GM12875 (cell line): ENCODE measurements at regions not wholly inside any gene's neighbourhood (a gene's known extent, or its start where the extent isn't known, plus 50 kb on each side); places are given as distances from the start of the nearest gene placed in this dataset.

Experiments used
- H3K4me3 ChIP-seq: one replicate; pipeline ENCODE4 v1.5.1; 2011; ENCODE audit warnings: low read depth, low read length, control low read depth
- TF ChIP-seq, protein P1 (sequence below): IDR thresholded peaks from 2 replicates; pipeline ENCODE4 v1.5.1; 2011; ENCODE audit warnings: low read depth, mild to moderate bottlenecking, control low read depth, inconsistent platforms, low read length, moderate library complexity, borderline replicate concordance; ENCODE audit not compliant: insufficient read depth

DNA sequence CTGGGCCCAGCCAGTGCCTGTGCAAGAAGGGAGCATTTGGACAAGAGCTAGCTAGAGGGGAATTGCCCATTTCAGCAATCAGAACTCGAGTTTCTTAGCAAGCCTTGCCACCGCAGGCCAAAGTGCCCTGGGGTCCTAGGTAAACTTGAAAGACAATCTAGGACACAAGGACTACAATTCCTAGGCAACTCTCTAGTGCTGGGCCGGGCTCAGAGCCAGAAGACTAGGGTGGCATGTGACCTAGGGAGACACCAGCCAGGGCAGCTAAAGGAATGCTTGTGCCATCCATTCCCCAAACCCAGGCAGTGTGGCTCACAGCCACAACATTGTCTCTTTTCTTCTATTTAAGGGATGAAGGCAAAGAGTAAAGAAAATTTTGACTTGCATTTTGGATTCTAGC, 205.0 kb downstream of the BMP4 start:
- TF ChIP-seq, protein P1, sequence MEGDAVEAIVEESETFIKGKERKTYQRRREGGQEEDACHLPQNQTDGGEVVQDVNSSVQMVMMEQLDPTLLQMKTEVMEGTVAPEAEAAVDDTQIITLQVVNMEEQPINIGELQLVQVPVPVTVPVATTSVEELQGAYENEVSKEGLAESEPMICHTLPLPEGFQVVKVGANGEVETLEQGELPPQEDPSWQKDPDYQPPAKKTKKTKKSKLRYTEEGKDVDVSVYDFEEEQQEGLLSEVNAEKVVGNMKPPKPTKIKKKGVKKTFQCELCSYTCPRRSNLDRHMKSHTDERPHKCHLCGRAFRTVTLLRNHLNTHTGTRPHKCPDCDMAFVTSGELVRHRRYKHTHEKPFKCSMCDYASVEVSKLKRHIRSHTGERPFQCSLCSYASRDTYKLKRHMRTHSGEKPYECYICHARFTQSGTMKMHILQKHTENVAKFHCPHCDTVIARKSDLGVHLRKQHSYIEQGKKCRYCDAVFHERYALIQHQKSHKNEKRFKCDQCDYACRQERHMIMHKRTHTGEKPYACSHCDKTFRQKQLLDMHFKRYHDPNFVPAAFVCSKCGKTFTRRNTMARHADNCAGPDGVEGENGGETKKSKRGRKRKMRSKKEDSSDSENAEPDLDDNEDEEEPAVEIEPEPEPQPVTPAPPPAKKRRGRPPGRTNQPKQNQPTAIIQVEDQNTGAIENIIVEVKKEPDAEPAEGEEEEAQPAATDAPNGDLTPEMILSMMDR = no peak
- H3K4me3 ChIP-seq = no peak overlapping the region

DNA sequence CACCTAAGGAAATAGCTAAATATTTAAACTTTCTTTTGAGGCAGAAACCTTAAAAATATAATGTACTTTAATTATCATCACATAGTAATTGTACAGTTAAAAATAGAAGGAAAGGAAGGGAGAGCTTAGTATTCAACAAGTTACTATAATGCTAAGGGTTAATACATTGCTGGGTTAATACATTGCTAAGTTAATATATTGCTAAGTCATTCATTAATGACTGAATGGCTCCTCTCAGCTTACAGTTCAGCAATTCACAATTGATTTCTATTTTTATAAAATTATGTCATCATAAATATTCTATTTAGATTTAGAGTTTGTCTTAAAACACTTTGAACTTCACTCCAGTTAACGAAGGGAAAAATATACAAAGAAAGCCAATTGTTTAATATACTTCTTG, 207.9 kb downstream of the BMP4 start:
- H3K4me3 ChIP-seq = no peak overlapping the region
- TF ChIP-seq, protein P1 = no peak

DNA sequence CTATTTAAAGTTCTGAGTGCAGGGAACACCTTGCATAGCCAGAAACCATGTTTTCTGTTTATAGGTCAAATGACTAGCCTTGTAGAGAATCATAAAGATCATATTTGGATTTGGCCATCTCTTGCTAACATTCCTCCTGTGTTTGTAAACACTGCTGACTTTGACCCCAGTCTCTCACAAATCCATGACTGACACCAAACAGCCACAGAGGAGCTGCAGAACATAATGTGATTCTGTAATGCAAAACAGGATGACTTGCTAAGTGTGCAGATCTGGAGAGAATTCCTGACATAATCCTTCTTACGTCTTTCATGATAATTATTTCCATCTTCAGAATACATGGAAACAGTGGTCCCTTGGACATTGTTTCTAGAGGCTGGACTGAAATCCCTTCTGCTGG, 211.8 kb downstream of the BMP4 start:
- no peak overlapping the region for H3K4me3 ChIP-seq

DNA sequence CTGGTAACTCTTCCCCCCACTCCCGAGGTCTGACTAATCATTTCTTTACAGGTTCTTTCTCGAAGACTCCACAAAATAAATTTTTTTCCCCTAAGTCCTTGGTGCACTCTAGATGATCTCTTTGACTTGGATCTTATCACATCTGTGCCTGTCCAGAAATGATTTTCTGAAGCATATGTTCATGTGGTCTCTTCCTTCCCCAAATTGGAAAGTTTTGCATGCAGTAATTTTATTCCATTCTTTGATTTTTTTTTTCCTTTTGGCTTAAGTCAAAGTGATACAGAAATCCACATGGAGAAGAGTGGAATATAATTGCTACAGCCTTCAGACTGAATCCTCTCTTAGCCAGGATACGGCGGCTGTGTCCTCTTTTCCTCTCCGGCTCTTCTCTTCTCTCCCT, 213.3 kb downstream of the BMP4 start:
- H3K4me3 ChIP-seq = no peak overlapping the region
- TF ChIP-seq, protein P1 = no peak

More for the DNA sequence above, 211.8 kb downstream of the BMP4 start:
- TF ChIP-seq, protein P1 = no peak

DNA sequence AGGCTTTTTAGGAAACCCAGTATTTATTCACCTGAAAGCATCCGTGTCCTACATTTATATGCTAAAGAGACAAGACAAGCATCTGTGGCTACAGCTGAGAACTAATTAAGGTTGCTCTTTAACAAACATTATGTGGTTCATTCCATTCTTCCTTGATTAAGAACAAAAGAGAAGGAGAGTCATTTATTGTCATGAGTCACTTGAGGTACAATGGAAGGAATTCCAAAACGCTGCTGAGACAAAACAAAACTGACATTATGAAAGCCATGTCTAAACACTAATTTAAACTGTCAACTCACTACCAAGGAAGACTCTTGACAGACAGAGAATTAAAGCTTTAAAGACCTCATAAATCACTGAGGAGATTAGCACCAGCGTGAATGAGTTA, 214.4 kb downstream of the BMP4 start:
- TF ChIP-seq, protein P1 = no peak
- no peak overlapping the region for H3K4me3 ChIP-seq

DNA sequence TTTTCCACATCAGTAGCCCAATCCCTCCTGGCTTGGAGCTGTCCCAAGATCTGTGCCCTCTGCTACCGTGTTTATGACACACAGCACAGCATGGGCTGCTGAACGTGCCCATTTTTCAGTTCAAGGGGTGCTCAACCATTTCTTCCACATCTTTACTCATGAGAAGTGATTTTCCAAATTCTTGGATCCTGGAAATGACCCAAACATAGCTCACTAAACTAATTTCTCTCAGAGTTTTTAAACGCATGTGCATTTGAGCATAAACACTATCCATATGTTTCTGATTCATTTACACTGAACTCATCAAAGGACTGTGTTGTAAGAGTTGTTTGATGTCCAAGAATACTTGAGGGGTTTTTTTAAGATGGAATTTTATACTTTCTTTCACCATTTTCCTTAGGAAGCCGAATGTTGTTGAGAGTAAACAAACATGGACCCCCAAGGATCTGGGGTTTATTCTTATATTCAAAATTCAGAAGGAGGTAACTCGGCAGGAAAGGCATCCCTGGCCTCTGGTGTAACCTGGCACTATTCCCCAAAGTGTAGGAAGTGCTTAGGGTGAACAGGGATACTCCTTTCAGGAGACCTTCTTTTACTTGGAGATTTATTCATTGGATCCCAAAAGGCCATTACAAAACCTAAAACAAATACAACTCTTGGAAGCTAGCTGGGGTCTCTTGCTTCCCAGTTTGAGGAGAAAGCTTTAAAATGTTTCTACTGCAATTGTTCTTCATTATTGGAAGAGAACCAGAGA, 215.0 kb downstream of the BMP4 start:
- H3K4me3 ChIP-seq = no peak overlapping the region

DNA sequence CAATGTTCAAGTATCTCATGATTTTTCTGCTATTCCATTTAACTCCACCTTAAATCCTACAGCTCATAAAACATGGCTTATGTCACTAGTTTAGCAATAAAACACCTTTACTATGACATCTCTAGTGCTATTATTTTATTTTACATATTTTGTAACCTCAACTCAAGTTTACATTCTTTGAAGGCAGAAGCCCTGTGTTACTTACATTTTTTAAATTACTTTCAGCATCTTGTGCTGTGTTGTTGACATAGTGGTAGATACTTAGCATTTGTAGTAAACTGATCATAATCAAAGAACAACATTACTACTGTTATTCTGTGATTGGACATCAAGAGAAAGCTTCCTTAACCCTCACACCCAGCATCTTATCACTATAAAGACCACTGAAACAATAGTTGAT, 216.1 kb downstream of the BMP4 start:
- TF ChIP-seq, protein P1 = no peak
- H3K4me3 ChIP-seq = no peak overlapping the region

More for the DNA sequence above, 215.0 kb downstream of the BMP4 start:
- TF ChIP-seq, protein P1 = no peak
